DMS 273 treated with DMSO at 0.1 percent for 48 hours (cell line): ENCODE measurements at regions not wholly inside any gene's neighbourhood (a gene's known extent, or its start where the extent isn't known, plus 50 kb on each side); places are given as distances from the start of the nearest gene placed in this dataset.
"Not testable (repeated sequence)": the region's sequence is repeated elsewhere in the genome, so short reads cannot be mapped to it uniquely, and the experiment has no call there.

Experiments
- DNase-seq: peaks from one replicate; lab custom pipeline; 2025; lab: John Stamatoyannopoulos, UW

DNA sequence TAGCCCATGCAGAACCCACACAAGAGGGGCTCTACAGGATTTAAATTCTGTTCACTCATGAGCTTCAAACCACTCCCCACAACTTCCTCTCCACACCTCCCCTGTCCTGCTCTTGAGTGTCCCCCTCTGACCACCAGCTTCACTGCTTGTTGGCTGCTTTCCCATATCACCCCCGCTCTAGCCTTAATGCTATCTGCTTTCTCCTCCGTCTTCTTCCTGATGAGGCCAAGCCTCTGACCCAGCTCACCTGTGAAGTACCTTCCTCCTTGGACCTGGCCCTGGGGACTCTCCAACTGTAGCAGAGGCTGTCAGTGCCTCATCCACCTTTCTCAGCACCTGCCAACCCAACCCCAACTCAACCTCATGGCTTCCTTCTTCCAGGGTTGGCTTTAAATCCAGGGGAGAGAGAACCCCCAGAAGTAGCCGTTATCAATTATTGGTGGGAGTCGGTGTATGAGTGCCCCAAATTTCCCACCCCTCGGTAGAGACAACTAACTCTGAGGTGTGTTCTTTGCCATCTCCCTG is 174.8 kb downstream of the MINAR1 start:
- no peak for DNase-seq

DNA sequence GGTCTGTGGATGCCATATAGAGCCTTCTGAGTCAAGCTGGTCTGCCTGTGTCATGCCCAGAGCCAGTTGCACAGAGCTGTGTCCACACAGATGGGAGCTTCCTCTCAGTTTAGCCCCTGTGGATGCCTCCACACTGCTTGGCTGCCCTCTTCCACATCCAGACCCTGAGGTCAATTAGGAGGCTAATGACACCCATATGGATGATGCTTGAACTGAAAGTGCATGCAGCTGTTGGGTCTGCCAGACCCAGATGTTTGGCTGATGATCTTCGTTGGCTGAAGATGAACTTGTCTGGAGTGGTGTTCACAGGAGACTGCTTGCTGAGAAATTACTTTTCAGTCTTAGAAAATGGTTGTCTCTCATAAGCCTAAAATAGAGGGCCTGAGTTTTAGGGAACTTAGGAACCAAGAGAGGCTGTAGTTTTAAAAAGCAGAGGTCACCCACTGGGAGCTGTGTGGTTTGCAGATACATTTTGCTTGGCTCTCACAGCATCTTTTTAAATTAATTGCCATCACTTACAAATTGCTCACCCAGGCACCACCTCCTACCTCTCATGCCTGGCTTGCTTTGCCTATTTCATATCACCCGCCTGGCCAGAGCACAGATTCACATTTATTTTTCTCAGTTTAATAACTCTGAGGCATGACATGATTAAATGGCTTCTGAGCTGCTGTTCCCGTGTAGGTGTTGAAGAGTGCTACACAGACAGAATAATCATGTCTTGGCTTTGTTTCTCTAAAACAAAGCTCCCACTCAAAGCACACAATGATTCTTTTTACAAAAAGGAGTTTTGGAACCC is 176.1 kb downstream of the MINAR1 start:
- no peak for DNase-seq

DNA sequence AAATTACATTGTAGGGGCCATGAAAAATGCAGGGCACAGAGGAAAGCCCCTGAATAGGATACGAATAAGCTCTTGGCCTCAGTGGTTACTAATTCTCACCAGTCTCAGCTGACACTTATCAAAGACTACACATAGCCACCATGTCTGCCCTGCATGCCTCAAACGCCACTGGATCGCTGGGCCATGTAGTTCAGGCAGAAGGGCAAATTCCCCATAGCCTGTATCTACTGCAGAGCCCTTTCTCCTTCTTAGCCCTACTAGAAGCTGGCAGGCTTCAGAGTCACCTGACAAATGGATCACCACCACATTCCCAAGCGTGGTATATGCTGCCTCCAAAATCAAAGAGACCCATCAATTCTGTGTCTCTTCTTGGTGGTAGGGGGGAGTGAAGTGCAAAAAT is 177.4 kb downstream of the MINAR1 start:
- no peak for DNase-seq

DNA sequence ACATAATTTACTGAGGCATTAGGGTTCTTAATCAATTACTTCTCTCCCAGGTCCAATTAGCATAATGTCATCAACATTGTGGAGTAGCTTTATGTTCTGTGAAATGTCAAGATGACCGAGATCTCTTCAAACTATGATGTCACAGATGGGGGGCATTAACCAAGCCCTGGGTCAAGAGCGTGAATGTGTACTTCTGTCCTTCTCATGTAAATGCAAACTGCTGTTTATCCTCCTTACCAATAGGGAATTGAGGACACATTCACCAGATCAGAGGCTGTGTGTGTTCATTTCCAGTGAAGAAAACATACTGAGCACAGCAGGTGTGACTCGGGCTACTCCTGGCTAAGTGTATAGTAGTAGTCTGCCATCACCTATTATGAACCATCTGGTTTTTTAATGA is 177.9 kb downstream of the MINAR1 start:
- DNase-seq, result no peak

DNA sequence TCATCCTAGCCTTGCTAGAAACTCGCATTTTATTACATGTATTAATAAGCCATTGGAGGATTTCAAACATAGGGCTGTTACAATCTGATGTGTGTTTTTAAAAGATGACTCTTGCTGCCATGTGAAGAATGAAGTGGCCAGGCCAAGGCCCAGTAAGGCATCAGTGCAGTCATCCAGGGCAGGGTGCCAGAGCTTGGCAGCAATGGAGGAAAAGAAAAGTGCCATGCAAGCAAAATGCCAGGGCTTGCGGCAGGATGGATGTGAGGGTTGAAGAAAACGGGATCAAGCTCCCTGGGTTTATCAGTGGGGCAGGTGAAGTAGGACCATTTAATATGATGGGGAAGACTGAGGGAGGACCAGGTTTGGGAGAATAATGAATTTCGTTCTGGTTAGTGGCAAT is 183.6 kb downstream of the MINAR1 start:
- DNase-seq, result no peak

DNA sequence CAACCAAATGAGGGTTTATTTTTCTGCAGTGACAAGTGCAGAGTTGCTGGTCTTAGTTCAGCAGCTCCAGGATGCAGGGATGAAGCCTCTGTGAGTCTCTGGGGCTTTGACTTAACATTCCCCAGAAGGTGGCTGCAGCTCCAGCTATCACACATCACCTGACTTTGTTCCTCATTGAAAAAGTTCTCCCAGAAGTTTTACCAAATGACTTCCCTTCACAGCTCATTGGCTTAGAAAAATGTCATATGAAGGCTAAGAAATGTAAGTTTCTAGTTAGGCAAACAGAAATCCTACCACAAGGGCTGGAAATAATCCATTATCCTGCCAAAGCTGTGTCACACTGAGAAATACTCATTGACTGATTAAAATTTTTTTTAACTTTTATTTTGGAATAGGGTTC is 184.9 kb downstream of the MINAR1 start:
- no peak for DNase-seq

DNA sequence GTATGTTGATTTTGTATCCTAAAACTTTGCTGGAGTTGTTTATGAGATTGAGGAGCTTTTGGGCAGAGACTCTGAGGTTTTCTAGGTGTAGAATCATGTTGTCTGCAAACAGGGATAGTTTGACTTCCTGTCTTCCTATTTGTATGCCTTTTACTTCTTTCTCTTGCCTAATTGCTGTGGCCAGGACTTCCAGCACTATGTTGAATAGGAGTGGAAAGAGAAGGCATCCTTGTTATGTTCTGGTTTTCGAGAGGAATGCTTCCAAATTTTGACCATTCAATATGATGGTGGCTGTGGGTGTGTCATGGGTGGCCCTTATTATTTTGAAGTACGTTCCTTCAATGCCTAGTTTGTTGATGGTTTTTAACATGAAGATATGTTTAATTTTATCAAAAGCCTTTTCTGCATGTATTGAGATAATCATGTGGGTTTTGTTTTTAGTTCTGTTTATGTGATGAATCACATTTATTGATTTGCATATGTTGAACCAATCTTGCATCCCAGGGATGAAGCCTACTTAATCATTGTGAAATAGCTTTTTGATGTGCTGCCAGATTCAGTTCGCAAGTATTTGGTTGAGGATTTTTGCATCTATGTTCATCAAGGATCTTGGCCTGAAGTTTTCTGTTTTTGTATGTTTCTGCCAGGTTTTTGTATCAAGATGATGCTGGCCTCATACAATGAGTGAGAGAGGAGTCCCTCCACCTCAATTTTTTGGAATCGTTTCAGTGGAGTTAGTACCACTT is 188.1 kb downstream of the MINAR1 start:
- no peak for DNase-seq

DNA sequence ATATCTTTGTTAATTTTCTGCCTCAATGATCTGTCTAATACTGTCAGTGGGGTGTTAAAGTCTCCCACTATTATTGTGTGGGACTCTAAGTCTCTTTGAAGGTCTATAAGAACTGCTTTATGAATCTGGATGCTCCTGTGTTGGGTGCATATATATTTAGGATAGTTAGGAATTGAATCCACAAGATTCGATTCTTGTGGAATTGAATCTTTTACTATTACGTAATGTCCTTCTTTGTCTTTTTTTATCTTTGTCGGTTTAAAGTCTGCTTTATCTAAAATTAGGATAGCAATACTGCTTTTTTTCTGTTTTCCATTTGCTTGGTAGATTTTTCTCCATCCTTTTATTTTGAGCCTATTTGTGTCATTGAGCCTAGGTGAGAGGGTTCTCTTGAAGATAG is 189.7 kb downstream of the MINAR1 start:
- not testable (repeated sequence) for DNase-seq

DNA sequence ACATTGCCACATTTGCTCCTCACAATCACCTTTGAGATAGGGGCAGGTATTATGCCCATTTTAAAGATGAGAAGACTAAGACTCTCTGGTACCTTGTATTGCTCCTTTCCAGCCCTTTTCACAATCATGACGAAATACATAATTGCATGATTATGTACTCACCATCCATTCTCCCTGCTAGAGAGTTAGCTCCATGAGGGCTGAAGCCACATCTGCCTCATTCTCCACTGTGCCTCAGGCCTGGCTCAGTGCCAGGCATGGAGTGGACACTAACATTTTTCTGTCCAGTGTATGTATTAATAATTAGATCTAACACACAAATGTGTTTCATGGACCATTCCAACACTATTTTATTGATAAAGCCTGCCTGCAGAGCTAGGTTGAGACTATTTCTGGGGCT is 191.4 kb downstream of the MINAR1 start:
- DNase-seq, result no peak

DNA sequence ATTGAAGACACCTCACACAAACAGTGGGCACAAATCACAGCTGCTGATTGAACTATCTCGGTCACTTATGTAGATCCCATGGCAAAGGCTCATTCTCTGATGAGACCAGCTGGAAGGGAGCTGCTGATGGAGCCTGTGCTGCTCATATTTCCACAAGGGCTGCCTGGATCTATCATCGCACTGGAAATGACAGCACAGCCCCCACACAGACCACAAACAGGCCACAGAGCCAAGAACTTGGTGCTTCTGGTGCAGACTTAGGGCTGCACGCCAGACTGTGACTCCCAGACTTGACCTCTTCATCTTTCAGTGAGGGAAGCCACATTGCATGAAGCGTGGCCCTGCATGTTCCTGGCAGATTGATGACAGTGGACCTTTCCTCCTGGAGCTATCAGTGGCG is 197.6 kb downstream of the MINAR1 start:
- DNase-seq, result no peak

DNA sequence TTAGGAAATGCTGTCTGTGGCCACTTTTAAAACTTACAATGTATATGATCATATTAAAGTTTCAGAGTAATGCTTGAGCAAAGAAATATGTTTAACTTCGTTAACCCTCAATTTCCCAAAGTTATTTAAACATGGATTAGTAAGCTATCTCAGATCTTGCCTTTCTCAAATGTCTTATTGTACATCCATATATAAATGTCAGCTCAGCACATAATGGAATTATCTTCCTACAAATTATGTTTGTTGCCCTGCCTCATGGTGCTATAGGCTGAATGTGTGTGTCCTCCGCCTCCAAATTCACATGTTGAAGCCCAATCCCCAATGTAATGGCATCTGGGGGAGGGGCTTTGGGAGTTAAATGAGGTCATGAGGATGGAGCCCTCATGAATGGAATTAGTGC is 200.3 kb downstream of the MINAR1 start:
- no peak for DNase-seq

DNA sequence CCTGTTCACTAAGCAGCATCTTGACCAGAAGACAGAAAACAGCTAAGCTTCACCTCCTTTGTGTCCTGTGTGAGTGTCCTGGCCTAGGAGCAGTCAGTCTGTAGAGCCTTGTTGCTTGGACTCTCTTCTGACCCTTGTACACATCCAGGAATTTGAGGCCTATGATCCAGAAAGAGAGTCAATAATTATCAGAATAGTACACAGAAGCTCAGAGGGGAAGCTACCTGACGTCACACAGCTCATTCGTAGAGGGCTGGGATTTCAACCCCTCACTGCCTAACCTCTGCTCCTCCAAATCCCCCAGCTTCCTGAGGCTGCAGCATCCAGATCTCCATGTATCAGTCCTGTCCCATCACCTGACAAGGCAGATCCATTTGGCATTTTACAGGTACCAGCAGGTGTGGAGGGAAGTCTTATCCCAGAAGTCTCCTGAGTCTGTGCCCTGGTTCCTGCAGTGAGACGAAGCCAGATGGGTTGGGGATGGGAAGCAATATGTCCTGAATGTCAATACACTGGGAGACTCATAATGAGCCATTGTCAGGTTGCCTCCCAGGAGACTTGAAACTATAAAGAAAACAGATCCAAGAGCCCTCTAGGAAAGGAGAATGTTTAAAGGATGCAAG is 203.1 kb downstream of the MINAR1 start:
- no peak for DNase-seq

DNA sequence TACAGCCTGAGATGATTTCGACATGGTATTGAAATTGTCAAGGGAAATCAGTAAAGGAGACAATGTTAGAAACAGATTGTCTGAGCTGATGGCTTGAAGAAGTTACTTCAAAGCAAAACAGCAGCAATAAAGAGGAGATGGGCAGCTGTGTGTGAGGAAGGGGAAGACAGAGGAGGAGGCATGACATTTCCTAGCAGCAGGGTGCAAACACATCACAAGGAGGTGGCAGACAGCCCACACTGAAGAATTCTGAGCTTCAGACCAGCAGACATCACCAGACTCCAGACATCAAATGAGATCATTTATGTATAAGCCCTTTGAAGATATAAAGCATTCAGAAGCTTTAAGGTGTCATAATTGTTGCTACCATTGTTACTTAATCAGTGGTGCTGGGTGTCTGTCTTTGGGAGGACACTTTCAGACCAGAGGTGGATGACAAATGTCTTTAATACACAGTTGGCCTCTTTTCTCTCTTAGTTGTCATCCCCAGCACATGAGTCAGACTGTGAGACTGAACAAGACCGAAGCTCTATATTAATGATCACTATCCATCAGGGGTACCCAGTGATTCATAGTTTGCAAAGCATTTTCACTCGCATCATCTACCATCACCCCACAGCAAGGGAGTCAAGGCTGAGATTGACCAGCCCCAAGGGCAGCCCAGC is 203.9 kb downstream of the MINAR1 start:
- DNase-seq, result no peak

DNA sequence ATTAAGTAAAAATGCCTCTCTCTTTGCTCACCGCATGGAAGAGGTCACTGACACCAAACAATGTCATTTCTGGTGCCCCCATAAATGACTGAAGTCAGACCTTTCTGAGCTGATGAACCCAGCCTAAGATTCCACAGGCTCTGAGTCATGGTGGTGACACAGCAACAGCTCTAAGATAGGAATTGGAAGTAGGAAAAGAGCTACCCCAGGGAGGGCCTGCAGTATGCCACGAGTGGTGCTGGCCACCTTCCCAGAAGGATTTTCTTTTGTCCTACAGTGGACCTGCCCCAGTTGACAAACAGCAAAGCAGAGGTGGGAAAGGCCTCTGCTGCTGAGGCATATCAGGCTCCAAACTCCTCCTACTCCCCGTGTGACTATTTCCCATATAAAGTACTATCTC is 208.1 kb downstream of the MINAR1 start:
- DNase-seq, result no peak

DNA sequence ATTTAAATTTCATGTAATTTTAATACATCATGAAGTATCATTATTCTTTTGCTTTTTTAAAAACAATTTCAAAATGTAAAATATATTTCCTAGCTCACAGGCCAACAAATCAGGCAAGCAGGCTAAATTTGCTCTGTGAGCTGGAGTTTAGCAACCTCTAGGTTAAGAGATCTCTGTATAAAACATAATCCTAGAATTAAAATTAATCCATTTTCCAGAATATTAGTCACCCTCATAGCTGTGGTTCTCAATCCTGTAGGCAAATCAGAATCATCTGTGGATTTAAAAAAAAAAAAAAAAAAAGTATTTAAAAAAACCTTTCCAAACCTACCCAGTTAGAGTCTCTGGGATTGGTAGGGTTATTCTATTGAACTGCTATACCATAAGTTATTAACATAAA is 209.7 kb downstream of the MINAR1 start:
- no peak for DNase-seq

DNA sequence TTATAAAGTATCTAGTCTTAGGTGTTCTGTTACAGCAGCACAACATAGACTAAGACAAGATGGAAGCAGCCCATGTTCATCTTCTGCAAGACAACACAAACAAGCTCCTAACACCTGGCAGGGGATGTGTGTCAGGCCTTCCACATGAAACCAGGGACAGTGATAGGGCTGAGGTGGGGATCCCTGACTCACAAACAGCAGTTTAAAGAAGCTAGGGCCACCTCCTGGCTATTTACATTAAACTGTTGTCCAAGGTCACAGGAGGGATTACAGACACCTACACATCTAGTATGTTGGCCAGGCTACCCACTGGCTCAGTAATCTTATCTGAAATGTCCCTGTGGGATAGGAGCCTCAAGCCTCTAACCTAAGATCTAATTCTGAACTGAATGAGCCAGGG is 211.3 kb downstream of the MINAR1 start:
- DNase-seq, result no peak

DNA sequence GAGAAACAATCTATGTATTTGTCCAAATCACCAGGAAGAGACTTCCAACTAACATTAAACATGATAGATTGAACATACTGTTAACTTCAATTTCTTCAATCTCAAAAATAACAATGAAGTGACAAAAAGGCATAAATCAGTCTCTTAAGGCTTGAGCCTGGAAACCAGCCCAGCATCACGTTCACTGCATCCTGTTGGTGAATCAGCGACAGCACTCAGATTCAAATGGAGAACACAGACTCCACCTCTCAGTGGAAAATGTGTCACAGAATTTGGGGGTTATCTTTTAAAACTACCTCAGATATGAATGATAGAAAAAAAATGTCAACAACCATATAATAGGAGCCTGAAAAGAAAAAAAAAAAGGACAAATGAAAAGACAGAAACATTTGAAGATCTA is 212.0 kb downstream of the MINAR1 start:
- no peak for DNase-seq

DNA sequence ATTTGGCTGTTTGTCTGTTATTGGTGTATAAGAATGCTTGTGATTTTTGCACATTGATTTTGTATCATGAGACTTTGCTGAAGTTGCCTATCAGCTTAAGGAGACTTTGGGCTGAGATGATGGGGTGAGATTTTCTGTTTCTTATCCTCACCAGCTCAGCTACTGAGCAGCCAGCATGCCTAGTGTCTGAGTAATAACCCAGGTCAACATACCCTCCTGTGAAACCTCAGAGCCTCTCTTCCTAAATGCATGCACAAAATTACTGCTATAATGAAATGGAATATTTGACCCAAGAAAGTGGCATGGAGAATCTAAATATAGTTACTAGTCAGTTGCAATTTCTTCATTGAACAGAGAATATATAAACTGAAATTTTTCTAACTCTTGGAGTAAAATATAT is 220.8 kb downstream of the MINAR1 start:
- not testable (repeated sequence) for DNase-seq

DNA sequence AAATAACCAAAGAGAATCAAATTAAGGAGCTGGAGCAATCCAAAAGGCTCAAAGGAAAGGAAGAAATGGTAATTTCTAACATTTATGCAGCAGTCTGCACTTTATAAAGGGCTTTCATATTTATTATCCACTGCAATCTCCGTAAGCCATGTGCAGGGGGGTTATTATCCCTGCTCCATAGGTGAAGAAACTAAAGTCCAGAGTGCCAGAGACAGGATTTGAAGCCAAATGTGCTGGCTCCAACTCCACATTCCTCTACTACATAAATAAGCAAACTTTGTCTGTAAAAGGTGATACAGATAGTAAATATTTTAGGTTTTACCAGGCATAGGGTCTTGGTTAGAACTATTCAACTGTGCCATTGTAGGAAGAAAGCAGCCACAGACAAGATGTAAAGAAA is 221.4 kb downstream of the MINAR1 start:
- DNase-seq, result no peak

DNA sequence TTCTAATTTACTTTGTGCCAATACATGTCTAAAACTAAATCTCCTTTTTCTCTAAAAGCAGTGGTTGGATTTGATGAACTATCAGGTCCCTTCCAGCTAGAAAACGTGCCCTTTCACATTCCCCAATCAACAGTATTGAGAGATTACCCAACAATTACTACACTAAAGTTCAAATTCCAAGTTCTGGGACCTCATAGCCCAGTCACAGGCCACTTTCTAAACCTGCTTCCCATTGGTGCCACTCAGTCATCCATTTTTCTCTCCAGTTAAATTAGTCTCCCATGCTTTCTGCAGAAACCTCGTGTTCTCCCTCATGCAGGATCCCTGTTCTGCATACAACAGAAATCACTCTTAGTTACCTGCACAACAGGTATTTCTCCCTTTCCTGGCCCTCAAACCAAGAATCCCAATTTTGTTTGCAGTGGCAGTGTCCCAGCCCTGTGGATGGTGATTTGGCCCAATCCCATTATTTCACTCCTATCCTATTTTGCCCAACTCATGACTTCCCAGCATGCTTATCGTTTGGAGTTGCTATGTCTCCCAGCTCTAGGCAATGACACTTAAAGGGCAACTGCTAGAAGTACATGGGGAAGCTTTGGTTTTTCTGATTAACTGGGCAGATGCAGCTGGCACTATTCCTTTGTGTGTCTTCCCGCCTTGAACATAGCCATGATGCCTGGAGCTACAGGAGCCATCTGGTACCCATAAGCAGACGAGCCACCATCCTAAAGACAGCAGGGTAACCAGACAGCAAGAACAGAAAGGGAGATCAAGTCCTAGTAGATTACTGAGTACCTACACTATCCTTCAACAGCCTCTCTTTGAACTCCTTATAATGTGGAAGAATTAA is 224.2 kb downstream of the MINAR1 start:
- DNase-seq, result no peak

DNA sequence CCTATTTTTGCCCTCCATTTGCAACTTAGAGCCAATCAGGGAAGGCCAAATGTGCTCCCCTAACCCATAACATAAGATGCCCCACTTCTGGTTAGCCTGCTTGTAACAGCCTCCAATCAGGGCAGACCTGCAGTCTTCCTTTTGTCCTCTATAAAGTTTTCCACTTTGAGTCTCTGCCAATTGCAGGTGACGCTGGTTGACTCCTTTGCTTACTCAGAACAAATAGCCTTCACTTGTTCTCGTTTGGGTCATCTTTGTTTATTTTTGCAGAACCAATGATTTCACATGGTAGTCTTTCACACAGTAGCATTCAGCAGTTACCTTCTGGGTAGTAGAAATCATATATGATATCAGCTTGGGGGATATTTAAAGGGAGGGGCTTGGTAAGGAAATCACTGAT is 225.6 kb downstream of the MINAR1 start:
- no peak for DNase-seq

DNA sequence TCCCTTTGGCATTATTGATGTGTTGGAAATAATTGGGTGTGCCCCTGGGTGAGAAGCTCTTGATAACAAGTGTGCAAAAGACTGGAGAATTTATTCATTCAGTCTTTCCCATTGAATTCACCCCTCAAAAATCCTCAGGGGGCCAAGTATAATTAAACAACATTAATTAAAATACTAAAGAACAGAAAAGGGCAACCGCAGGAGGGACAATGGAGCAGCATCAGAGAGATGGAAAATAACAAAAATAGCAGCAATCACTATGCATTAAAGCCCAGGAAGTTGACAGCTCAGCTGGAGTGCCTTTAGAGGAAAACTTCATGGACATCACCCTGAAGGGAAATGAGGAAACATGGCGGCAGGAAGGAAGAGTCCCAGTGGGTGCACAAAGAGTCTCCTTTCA is 227.6 kb downstream of the MINAR1 start:
- no peak for DNase-seq
